ENCODE measurements at regions not wholly inside any gene's neighbourhood (a gene's known extent, or its start where the extent isn't known, plus 50 kb on each side); places are given as distances from the start of the nearest gene placed in this dataset.
A peak's percentile ranks its signal among the peaks of the same experiment; 100 is the strongest.

DNA sequence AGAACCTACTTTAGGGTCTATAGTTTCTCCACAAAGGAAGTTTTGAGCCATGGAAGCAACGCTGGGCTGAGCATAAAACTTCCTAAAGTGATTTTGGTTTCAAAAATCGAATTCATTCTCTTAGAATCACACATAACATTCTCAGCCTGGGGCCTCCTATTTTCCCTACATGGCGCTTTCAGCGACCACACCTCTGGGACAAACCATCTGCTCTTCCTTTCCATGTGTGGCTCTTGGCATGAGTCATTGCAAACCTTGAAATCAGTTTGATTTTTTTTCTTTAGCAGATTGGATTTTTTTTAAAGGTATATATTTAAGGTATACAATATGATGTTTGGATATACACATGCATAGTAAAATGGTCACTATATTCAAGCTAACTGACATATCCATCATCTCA lies 72.5 kb upstream of the APCDD1 start:
- H3K27me3 ChIP-seq = no peaks in the 10 kb centered on the region
- 50 to 87% (median 85%) methylated on average over 4 of the region's 4 CpGs for WGBS, 3 donors
- H3K4me1 ChIP-seq (ENCODE audit: insufficient read depth) = peaks cover 7% of the 10 kb centered on the region
- no peaks in the 10 kb centered on the region for H3K36me3 ChIP-seq
- no peak for DNase-seq
- no peak overlapping the region for H3K27ac ChIP-seq
- no peaks in the 10 kb centered on the region for H3K9me3 ChIP-seq
- TF ChIP-seq POLR2A (IDR thresholded peaks at IDR 0.05) (no peak), EP300 (IDR thresholded peaks at IDR 0.05) (no peak)
- TF ChIP-seq, protein P1, sequence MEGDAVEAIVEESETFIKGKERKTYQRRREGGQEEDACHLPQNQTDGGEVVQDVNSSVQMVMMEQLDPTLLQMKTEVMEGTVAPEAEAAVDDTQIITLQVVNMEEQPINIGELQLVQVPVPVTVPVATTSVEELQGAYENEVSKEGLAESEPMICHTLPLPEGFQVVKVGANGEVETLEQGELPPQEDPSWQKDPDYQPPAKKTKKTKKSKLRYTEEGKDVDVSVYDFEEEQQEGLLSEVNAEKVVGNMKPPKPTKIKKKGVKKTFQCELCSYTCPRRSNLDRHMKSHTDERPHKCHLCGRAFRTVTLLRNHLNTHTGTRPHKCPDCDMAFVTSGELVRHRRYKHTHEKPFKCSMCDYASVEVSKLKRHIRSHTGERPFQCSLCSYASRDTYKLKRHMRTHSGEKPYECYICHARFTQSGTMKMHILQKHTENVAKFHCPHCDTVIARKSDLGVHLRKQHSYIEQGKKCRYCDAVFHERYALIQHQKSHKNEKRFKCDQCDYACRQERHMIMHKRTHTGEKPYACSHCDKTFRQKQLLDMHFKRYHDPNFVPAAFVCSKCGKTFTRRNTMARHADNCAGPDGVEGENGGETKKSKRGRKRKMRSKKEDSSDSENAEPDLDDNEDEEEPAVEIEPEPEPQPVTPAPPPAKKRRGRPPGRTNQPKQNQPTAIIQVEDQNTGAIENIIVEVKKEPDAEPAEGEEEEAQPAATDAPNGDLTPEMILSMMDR (IDR thresholded peaks at IDR 0.05) = no peak
- no peak overlapping the region for H3K4me3 ChIP-seq
- intact Hi-C loops (cut with DNase I) = no loop called here

DNA sequence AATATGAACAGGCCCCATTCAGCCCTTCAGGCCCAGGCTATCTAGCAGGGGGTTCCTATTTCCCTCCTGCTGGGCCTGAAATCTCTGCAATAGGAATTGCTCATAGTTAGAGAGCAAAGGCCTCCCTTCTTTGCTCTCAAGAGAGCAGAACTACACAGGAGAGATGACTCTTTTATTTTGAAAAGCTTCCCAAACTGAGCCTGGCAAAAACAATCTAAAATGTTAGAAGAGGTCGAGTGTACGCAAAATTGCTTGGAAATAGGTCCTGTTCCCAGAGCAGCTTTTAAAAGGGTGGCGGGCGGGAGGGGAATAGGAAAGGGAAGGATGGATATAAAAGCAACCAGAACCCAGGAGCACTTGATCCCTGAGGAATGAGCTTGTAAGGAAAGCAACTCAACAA lies 68.4 kb upstream of the APCDD1 start:
- peak overlapping the region in 1 of 2 donors; percentile 57 for H3K27ac ChIP-seq
- intact Hi-C loops (cut with DNase I) = no loop called here

DNA sequence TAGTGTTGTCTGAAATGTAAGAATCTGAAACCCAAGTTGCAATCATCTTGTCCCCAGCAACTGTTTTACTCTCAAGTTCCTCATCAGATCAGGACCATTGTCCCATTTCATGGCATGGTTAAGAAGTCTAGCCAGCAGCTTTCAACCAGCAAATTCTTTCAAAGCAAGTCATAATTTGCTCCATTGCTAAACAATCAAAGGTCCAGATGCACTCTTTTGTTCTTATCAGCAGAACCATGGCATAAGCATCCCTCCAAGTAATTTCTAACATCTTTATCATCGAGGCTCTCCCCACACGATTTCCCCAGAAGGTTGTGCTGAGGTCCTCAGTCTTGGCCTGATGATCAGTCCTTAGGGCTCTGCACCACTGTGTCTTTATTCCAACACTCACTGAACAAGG lies 67.5 kb upstream of the APCDD1 start:
- TF ChIP-seq POLR2A (IDR thresholded peaks at IDR 0.05) (no peak), EP300 (IDR thresholded peaks at IDR 0.05) (no peak)
- TF ChIP-seq, protein P1 (IDR thresholded peaks at IDR 0.05) = no peak
- intact Hi-C loops (cut with DNase I) = no loop called here
- DNase-seq = no peak
- Histone ChIP-seq H3K4me3 (no peak overlapping the region), H3K27ac (peak overlapping the region in 1 of 2 donors; percentile 57), H3K9me3 (no peaks in the 10 kb centered on the region), H3K27me3 (no peaks in the 10 kb centered on the region), H3K4me1 (ENCODE audit: insufficient read depth) (peaks cover 6% of the 10 kb centered on the region), H3K36me3 (no peaks in the 10 kb centered on the region)
- 19 to 27% (median 21%) methylated on average over 2 of the region's 2 CpGs for WGBS, 3 donors

More for the DNA sequence above, 68.4 kb upstream of the APCDD1 start:
- H3K9me3 ChIP-seq = no peaks in the 10 kb centered on the region
- 16 to 42% (median 25%) methylated on average over 4 of the region's 4 CpGs for WGBS, 3 donors
- no peak overlapping the region for H3K4me3 ChIP-seq
- peaks cover 6% of the 10 kb centered on the region for H3K4me1 ChIP-seq (ENCODE audit: insufficient read depth)
- TF ChIP-seq EP300 (IDR thresholded peaks at IDR 0.05) = no peak
- TF ChIP-seq, protein P1 (IDR thresholded peaks at IDR 0.05) = no peak
- TF ChIP-seq POLR2A (IDR thresholded peaks at IDR 0.05) = no peak
- no peaks in the 10 kb centered on the region for H3K36me3 ChIP-seq
- no peaks in the 10 kb centered on the region for H3K27me3 ChIP-seq
- DNase-seq = peak in 2 of 5 donors; percentile 39 to 54

DNA sequence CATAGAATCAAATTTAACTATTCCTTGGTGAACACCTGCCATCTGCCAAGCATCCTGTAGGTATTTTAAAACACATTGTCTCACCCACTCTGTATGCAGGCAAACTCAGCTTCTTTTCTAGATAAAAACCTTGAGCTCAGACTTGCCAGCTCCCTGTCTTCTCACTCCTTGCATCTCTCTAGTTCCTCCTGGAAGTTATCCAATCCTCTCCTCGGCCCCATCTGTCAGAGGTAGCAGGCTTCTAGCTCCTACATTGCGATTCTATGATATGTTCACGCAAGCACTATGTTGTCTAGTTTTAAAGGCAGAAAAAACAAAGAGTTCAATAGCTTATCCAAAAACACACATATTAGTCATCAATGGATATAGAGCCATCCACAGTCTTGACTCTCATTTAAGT lies 67.0 kb upstream of the APCDD1 start:
- peaks cover 6% of the 10 kb centered on the region for H3K4me1 ChIP-seq (ENCODE audit: insufficient read depth)
- intact Hi-C loops (cut with DNase I) = no loop called here
- DNase-seq = no peak
- H3K36me3 ChIP-seq = no peaks in the 10 kb centered on the region
- WGBS, 3 donors = 57 to 71% (median 64%) methylated on average over 3 of the region's 3 CpGs
- TF ChIP-seq POLR2A (IDR thresholded peaks at IDR 0.05) = no peak
- H3K27me3 ChIP-seq = no peaks in the 10 kb centered on the region
- no peak overlapping the region for H3K4me3 ChIP-seq
- no peaks in the 10 kb centered on the region for H3K9me3 ChIP-seq
- no peak overlapping the region for H3K27ac ChIP-seq

DNA sequence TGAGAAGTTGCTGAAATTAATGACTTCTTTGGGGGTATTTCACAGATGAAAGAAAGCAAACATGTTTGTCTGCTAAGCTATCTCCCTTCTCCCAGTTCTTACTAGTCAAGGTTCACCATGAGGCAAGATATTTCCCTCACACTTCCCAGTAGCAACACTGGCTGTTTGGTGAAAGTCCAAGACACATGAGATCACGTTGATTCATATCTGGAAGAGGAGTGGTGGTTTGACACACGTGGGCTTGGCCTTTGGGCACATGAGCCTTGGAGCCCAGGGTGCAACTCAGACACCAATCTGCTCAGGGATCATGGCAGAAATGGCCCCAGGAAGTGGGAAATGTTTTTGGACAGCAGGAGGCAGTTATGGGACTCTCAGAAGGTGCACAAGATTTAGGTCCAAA lies 66.1 kb upstream of the APCDD1 start:
- DNase-seq = no peak
- intact Hi-C loops (cut with DNase I) = no loop called here
- 82 to 86% (median 85%) methylated on average over 2 of the region's 2 CpGs for WGBS, 3 donors
- H3K27ac ChIP-seq = no peak overlapping the region
- no peaks in the 10 kb centered on the region for H3K27me3 ChIP-seq
- no peak overlapping the region for H3K4me3 ChIP-seq
- H3K9me3 ChIP-seq = no peaks in the 10 kb centered on the region
- TF ChIP-seq EP300 (IDR thresholded peaks at IDR 0.05) = no peak
- H3K36me3 ChIP-seq = no peaks in the 10 kb centered on the region
- H3K4me1 ChIP-seq (ENCODE audit: insufficient read depth) = peaks cover 6% of the 10 kb centered on the region

DNA sequence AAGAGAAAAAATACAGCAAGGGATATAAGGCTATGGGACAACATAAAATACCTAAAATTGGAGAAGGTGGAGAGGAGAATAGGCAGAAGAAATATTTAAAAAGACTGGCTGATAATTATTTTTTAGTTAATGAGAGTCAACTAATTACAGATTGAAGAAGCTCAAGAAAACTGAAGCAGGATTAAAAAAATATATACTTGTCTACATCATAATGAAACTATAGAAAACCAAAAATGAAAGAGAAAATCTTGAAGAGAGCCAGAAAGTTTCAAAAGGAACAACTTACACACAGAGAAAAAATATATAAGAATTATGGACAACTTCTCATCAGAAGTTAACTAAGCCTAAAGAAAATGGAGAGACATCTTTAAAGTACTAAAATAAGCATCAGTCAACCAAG lies 62.9 kb upstream of the APCDD1 start:
- Histone ChIP-seq H3K4me1 (ENCODE audit: insufficient read depth) (no peaks in the 10 kb centered on the region), H3K36me3 (no peaks in the 10 kb centered on the region), H3K27ac (no peak overlapping the region), H3K9me3 (no peaks in the 10 kb centered on the region), H3K4me3 (no peak overlapping the region), H3K27me3 (no peaks in the 10 kb centered on the region)
- intact Hi-C loops (cut with DNase I) = no loop called here
- no peak for DNase-seq
- TF ChIP-seq EP300 (IDR thresholded peaks at IDR 0.05) (no peak), POLR2A (IDR thresholded peaks at IDR 0.05) (no peak)
- TF ChIP-seq, protein P1 (IDR thresholded peaks at IDR 0.05) = no peak

Measured in ovary (tissue), 7 donors.